Panc1 (cell line): ENCODE measurements at regions not wholly inside any gene's neighbourhood (a gene's known extent, or its start where the extent isn't known, plus 50 kb on each side); places are given as distances from the start of the nearest gene placed in this dataset.

ENCODE experiments used
- ATAC-seq: fragments of 200-7000 bp; cut with Tn5 transposase; 2 replicates; pipeline ENCODE4 v1.9.1; 2020; ENCODE audit warnings: mild to moderate bottlenecking, moderate library complexity
- BruUV-seq: library from RNA; stranded (reverse); fragments of 400-500 nt; replicated peaks from 2 replicates; lab custom pipeline; 2021; lab: Mats Ljungman, UMichigan
- CTCF ChIA-PET: fragments of 300-600 bp; sonication (Branson Sonifier 250); formaldehyde crosslinking; loops from one replicate; lab custom pipeline; 2022; ENCODE audit warnings: antibody characterized with exemption; lab: Charles Lee
- POLR2A ChIA-PET: fragments of 300-600 bp; sonication (Branson Sonifier 250); formaldehyde crosslinking; loops from one replicate; lab custom pipeline; 2022; ENCODE audit warnings: antibody characterized with exemption; lab: Charles Lee
- DNase-seq: peaks from one replicate; pipeline ENCODE4 v3.0.0-alpha.2; 2010; ENCODE audit warnings: low read depth, low spot score
- H3K27ac ChIP-seq: 2 replicates; pipeline ENCODE4 v1.5.1; 2011; ENCODE audit warnings: mild to moderate bottlenecking, low read length, inconsistent platforms
- H3K27me3 ChIP-seq: fragments of 200-500 bp; sonication (Bioruptor generic); 2 replicates; pipeline ENCODE4 v1.6.0; 2014; ENCODE audit warnings: low read length, inconsistent platforms; ENCODE audit not compliant: control insufficient read depth, insufficient read depth
- H3K36me3 ChIP-seq: fragments of 200-500 bp; sonication (Bioruptor generic); 2 replicates; pipeline ENCODE4 v1.5.1; 2014; ENCODE audit warnings: inconsistent platforms, mild to moderate bottlenecking, low read length, moderate library complexity; ENCODE audit not compliant: control insufficient read depth, insufficient read depth
- H3K4me1 ChIP-seq: 2 replicates; pipeline ENCODE4 v1.5.1; 2011; ENCODE audit warnings: inconsistent platforms, mild to moderate bottlenecking, low read length, moderate library complexity; ENCODE audit not compliant: control insufficient read depth, insufficient read depth
- H3K4me3 ChIP-seq, 2 experiments: 2 replicates each; pipeline ENCODE4 v1.5.1; 2011 to 2012; ENCODE audit warnings: low read depth in 2 of 2, low read length in 2 of 2, mild to moderate bottlenecking in 2 of 2, inconsistent platforms in 1 of 2, moderate library complexity in 1 of 2
- H3K9me3 ChIP-seq: fragments of 200-500 bp; sonication (Bioruptor generic); 2 replicates; pipeline ENCODE4 v1.5.1; 2014; ENCODE audit warnings: low read depth, mild to moderate bottlenecking, inconsistent platforms, low read length, moderate library complexity; ENCODE audit not compliant: control insufficient read depth, insufficient read depth
- POLR2AphosphoS5 ChIP-seq: IDR thresholded peaks from 2 replicates; pipeline ENCODE4 v1.6.1; 2012; ENCODE audit warnings: mild to moderate bottlenecking, low read depth, low read length, moderate library complexity
- SIN3A ChIP-seq: IDR thresholded peaks from 2 replicates; pipeline ENCODE4 v1.6.1; 2012; ENCODE audit warnings: low read depth, mild to moderate bottlenecking, low read length, moderate library complexity, borderline replicate concordance; ENCODE audit not compliant: insufficient read depth
- TCF7L2 ChIP-seq: IDR thresholded peaks from 2 replicates; pipeline ENCODE4 v1.6.1; 2011; ENCODE audit warnings: mild to moderate bottlenecking, low read depth, low read length, inconsistent platforms
- in situ Hi-C: cut with HindIII; loops from 2 replicates; pipeline ENCODE4 v1.10.0; 2016; ENCODE audit warnings: low sequenced_read_pairs, low pct_unique_long_range_greater_than_20kb
- intact Hi-C: fragments of 100-400 bp; cut with micrococcal nuclease; formaldehyde crosslinking; loops from one replicate; pipeline ENCODE4 v1.10.0; 2022; ENCODE audit not compliant: unreplicated experiment
- TF ChIP-seq, protein P1 (sequence below), 2 experiments: IDR thresholded peaks; 2 replicates each; pipeline ENCODE4 v1.6.1; 2011 to 2012; ENCODE audit warnings: low read depth in 2 of 2, control low read depth in 1 of 2, low read length in 1 of 2, mild to moderate bottlenecking in 1 of 2, moderate library complexity in 1 of 2; ENCODE audit not compliant: insufficient read depth in 1 of 2
- TF ChIP-seq, protein P2 (sequence below): fragments of 450-650 bp; IDR thresholded peaks from 2 replicates; pipeline ENCODE4 v1.5.1; 2017; ENCODE audit warnings: mild to moderate bottlenecking

- no peaks in the 10 kb centered on the region for H3K36me3 ChIP-seq
- ChIA-PET CTCF (no interaction called here), POLR2A (interaction anchor here (0.6 kb wide), 1 partner anchor 718 kb away, joined by 5 read pairs; no protein-coding TSS in a partner anchor)
- H3K4me1 ChIP-seq = no peaks in the 10 kb centered on the region
- TF ChIP-seq, protein P1, sequence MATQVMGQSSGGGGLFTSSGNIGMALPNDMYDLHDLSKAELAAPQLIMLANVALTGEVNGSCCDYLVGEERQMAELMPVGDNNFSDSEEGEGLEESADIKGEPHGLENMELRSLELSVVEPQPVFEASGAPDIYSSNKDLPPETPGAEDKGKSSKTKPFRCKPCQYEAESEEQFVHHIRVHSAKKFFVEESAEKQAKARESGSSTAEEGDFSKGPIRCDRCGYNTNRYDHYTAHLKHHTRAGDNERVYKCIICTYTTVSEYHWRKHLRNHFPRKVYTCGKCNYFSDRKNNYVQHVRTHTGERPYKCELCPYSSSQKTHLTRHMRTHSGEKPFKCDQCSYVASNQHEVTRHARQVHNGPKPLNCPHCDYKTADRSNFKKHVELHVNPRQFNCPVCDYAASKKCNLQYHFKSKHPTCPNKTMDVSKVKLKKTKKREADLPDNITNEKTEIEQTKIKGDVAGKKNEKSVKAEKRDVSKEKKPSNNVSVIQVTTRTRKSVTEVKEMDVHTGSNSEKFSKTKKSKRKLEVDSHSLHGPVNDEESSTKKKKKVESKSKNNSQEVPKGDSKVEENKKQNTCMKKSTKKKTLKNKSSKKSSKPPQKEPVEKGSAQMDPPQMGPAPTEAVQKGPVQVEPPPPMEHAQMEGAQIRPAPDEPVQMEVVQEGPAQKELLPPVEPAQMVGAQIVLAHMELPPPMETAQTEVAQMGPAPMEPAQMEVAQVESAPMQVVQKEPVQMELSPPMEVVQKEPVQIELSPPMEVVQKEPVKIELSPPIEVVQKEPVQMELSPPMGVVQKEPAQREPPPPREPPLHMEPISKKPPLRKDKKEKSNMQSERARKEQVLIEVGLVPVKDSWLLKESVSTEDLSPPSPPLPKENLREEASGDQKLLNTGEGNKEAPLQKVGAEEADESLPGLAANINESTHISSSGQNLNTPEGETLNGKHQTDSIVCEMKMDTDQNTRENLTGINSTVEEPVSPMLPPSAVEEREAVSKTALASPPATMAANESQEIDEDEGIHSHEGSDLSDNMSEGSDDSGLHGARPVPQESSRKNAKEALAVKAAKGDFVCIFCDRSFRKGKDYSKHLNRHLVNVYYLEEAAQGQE (IDR thresholded peaks at IDR 0.05; ENCODE audit: insufficient read depth in 1 of 2, low read depth in 2 of 2, low read length in 1 of 2) = no peak
- TF ChIP-seq, protein P2, sequence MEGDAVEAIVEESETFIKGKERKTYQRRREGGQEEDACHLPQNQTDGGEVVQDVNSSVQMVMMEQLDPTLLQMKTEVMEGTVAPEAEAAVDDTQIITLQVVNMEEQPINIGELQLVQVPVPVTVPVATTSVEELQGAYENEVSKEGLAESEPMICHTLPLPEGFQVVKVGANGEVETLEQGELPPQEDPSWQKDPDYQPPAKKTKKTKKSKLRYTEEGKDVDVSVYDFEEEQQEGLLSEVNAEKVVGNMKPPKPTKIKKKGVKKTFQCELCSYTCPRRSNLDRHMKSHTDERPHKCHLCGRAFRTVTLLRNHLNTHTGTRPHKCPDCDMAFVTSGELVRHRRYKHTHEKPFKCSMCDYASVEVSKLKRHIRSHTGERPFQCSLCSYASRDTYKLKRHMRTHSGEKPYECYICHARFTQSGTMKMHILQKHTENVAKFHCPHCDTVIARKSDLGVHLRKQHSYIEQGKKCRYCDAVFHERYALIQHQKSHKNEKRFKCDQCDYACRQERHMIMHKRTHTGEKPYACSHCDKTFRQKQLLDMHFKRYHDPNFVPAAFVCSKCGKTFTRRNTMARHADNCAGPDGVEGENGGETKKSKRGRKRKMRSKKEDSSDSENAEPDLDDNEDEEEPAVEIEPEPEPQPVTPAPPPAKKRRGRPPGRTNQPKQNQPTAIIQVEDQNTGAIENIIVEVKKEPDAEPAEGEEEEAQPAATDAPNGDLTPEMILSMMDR = no peak
- TF ChIP-seq SIN3A (no peak), POLR2AphosphoS5 (no peak), TCF7L2 (no peak)
- intact Hi-C loops = no loop called here
- H3K9me3 ChIP-seq = no peaks in the 10 kb centered on the region
- in situ Hi-C loops = no loop called here
- no TSS peak for BruUV-seq
- no peaks in the 10 kb centered on the region for H3K27me3 ChIP-seq
- ATAC-seq (no peak), DNase-seq (no peak)
- no peak overlapping the region for H3K4me3 ChIP-seq
- no peak overlapping the region for H3K27ac ChIP-seq
These were observed 860.5 kb downstream of the DIPK2A start for GRCh38 chr3:144831955-144832716.

DNA sequence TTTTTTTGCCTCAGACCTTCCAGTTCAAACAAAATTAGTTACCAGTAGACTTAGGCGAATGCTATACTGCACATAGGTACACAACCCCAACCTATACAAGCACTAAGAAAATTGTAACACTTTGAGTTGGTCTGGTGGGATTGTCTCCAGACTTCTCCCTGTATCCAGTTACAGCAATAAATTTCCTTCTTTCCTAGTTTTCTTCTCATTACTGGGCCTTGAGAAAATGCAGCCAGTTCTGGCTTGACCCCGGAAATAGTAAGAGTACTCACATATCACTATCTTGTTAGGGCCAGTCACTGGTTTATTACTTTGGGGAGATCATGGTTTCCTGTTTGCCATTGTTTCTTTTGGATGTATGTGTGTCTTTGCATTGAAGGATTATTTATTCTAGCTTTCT is 868.4 kb downstream of the DIPK2A start:
- CTCF ChIA-PET = no interaction called here
- Histone ChIP-seq H3K4me3 (no peak overlapping the region), H3K9me3 (peaks cover 3% of the 10 kb centered on the region; the same call in 1 of the 2 replicates), H3K36me3 (no peaks in the 10 kb centered on the region), H3K4me1 (no peaks in the 10 kb centered on the region), H3K27ac (no peak overlapping the region), H3K27me3 (no peaks in the 10 kb centered on the region)
- in situ Hi-C loops (no loop called here), intact Hi-C loops (no loop called here)
- DNase-seq (no peak), ATAC-seq (no peak)
- POLR2A ChIA-PET = no interaction called here
- TF ChIP-seq TCF7L2 (no peak), POLR2AphosphoS5 (no peak), SIN3A (no peak)
- TF ChIP-seq, protein P1 (IDR thresholded peaks at IDR 0.05; ENCODE audit: insufficient read depth in 1 of 2, low read depth in 2 of 2, low read length in 1 of 2) = no peak
- TF ChIP-seq, protein P2 = no peak
- BruUV-seq = no TSS peak
